Body of pancreas (tissue), 4 donors: ENCODE measurements at regions not wholly inside any gene's neighbourhood (a gene's known extent, or its start where the extent isn't known, plus 50 kb on each side); places are given as distances from the start of the nearest gene placed in this dataset.

Source experiments
- ATAC-seq: fragments of 150-250 bp; one replicate; pipeline ENCODE4 v1.9.1; 2016
- DNase-seq, 4 donors: peaks; one replicate each; pipeline ENCODE4 v3.0.0-alpha.2; 2019
- H3K27ac ChIP-seq, 4 donors: fragments of 200-600 bp; sonication (generic); 1 replicate in 3 of 4; 2 replicates in 1 of 4; pipeline versions ENCODE4 v1.5.1 to v1.6.1; 2016 to 2019; ENCODE audit warnings: mild to moderate bottlenecking in 1 of 4, mixed read lengths in 1 of 4, moderate library complexity in 1 of 4
- H3K27me3 ChIP-seq, 2 donors: fragments of 200-600 bp; sonication (generic); one replicate each; pipeline ENCODE4 v1.6.0; 2016; ENCODE audit warnings: mild to moderate bottlenecking in 1 of 2
- H3K36me3 ChIP-seq, 2 donors: fragments of 200-600 bp; sonication (generic); replicated peaks in 1 of 2; 2 replicates each; pipeline ENCODE4 v1.5.1; 2016; ENCODE audit warnings: low read depth in 2 of 2; ENCODE audit not compliant: insufficient read depth in 1 of 2
- H3K4me1 ChIP-seq: fragments of 200-600 bp; sonication (generic); one replicate; pipeline ENCODE4 v1.6.0; 2016
- H3K4me3 ChIP-seq, 2 donors: fragments of 200-600 bp; sonication (generic); 1 replicate in 1 of 2; 2 replicates in 1 of 2; pipeline ENCODE4 v1.5.1; 2016 to 2019
- H3K9me3 ChIP-seq, 3 donors: fragments of 200-600 bp; sonication (generic); 1 replicate in 2 of 3; 2 replicates in 1 of 3; pipeline ENCODE4 v1.5.1; 2016
- CTCF ChIP-seq, 7 experiments: fragments of 450-650 bp in 4 of 7; fragments of 200-600 bp in 3 of 7; sonication (generic) in 3 of 7; IDR thresholded peaks; one replicate each; pipeline ENCODE4 v1.5.1; 2016 to 2019; ENCODE audit warnings: antibody characterized with exemption in 7 of 7
- POLR2A ChIP-seq, 3 donors: fragments of 450-650 bp; IDR thresholded peaks; one replicate each; pipeline ENCODE4 v1.6.1; 2016; ENCODE audit warnings: antibody characterized with exemption in 3 of 3, mild to moderate bottlenecking in 2 of 3
- WGBS, 2 donors: methylation state at CpG; one replicate each; pipeline ENCODE4 v1.1.5; 2017; 5-methylcytosine and 5-hydroxymethylcytosine counted together
- intact Hi-C: fragments of 100-400 bp; cut with DNase I; formaldehyde crosslinking; loops from one replicate; pipeline ENCODE4 v1.15.1; 2023

- no peak for DNase-seq
- H3K4me3 ChIP-seq = no peak overlapping the region
- intact Hi-C loops = no loop called here
- no peak for ATAC-seq
- no peak overlapping the region for H3K27ac ChIP-seq
- no peaks in the 10 kb centered on the region for H3K27me3 ChIP-seq
- no peaks in the 10 kb centered on the region for H3K4me1 ChIP-seq
- no peaks in the 10 kb centered on the region for H3K9me3 ChIP-seq
- TF ChIP-seq POLR2A (IDR thresholded peaks at IDR 0.05) = no peak
- no peak for TF ChIP-seq CTCF (IDR thresholded peaks at IDR 0.05)
- no peaks in the 10 kb centered on the region for H3K36me3 ChIP-seq
- 59 to 68% methylated on average over 1 of the region's 1 CpG for WGBS, 2 donors
These were observed 220.1 kb upstream of the PIK3C3 start for GRCh38 chr18:41734917-41735316.

GRCh38 chr18:41732356-41732755 is 222.7 kb upstream of the PIK3C3 start:
- WGBS, 2 donors = 26 to 28% methylated on average over 2 of the region's 2 CpGs
- H3K36me3 ChIP-seq = no peaks in the 10 kb centered on the region
- DNase-seq (no peak), ATAC-seq (no peak)
- H3K9me3 ChIP-seq = no peaks in the 10 kb centered on the region
- H3K27ac ChIP-seq = no peak overlapping the region
- intact Hi-C loops = no loop called here
- no peaks in the 10 kb centered on the region for H3K4me1 ChIP-seq
- TF ChIP-seq CTCF (IDR thresholded peaks at IDR 0.05) (no peak), POLR2A (IDR thresholded peaks at IDR 0.05) (no peak)
- H3K4me3 ChIP-seq = no peak overlapping the region
- H3K27me3 ChIP-seq = no peaks in the 10 kb centered on the region

- no peaks in the 10 kb centered on the region for H3K27me3 ChIP-seq
- TF ChIP-seq CTCF (IDR thresholded peaks at IDR 0.05) = no peak
- TF ChIP-seq POLR2A (IDR thresholded peaks at IDR 0.05) = no peak
- no peaks in the 10 kb centered on the region for H3K4me1 ChIP-seq
- no peak for DNase-seq
- H3K4me3 ChIP-seq = no peak overlapping the region
- WGBS, 2 donors = 17 to 21% methylated on average over 1 of the region's 1 CpG
- H3K9me3 ChIP-seq = no peaks in the 10 kb centered on the region
- H3K27ac ChIP-seq = no peak overlapping the region
- no peaks in the 10 kb centered on the region for H3K36me3 ChIP-seq
- ATAC-seq = no peak
- intact Hi-C loops = no loop called here
These were observed 223.2 kb upstream of the PIK3C3 start for GRCh38 chr18:41731884-41732283.

- H3K27ac ChIP-seq = no peak overlapping the region
- no peak overlapping the region for H3K4me3 ChIP-seq
- no peaks in the 10 kb centered on the region for H3K9me3 ChIP-seq
- 60 to 68% methylated on average over 6 of the region's 6 CpGs for WGBS, 2 donors
- no peak for ATAC-seq
- TF ChIP-seq POLR2A (IDR thresholded peaks at IDR 0.05) (no peak), CTCF (IDR thresholded peaks at IDR 0.05) (no peak)
- intact Hi-C loops = loop anchor here (10.0 kb wide), 1 partner anchor 61 kb away; no protein-coding TSS in a partner anchor
- no peaks in the 10 kb centered on the region for H3K4me1 ChIP-seq
- no peaks in the 10 kb centered on the region for H3K36me3 ChIP-seq
- DNase-seq = no peak
- no peaks in the 10 kb centered on the region for H3K27me3 ChIP-seq
These were observed 230.8 kb upstream of the PIK3C3 start for GRCh38 chr18:41724195-41724594.

GRCh38 chr18:41721103-41721790 is 233.8 kb upstream of the PIK3C3 start:
- Histone ChIP-seq H3K4me3 (no peak overlapping the region), H3K9me3 (no peaks in the 10 kb centered on the region), H3K36me3 (no peaks in the 10 kb centered on the region), H3K4me1 (no peaks in the 10 kb centered on the region), H3K27ac (no peak overlapping the region), H3K27me3 (no peaks in the 10 kb centered on the region)
- no peak for TF ChIP-seq POLR2A (IDR thresholded peaks at IDR 0.05)
- TF ChIP-seq CTCF (IDR thresholded peaks at IDR 0.05) = no peak
- DNase-seq (no peak), ATAC-seq (no peak)
- intact Hi-C loops = loop anchor here (10.0 kb wide), 1 partner anchor 64 kb away; no protein-coding TSS in a partner anchor
- WGBS, 2 donors = 25 to 26% methylated on average over 5 of the region's 5 CpGs
